Lower lobe of right lung (tissue), 2 donors: ENCODE measurements at regions not wholly inside any gene's neighbourhood (a gene's known extent, or its start where the extent isn't known, plus 50 kb on each side); places are given as distances from the start of the nearest gene placed in this dataset.

ENCODE experiments used
- ATAC-seq, 2 donors: fragments of 200-7000 bp; cut with Tn5 transposase; one replicate each; pipeline ENCODE4 v1.9.1; 2020 to 2022; ENCODE audit warnings: mild to moderate bottlenecking in 2 of 2, moderate library complexity in 2 of 2
- DNase-seq: peaks from one replicate; pipeline ENCODE4 v3.0.0-alpha.2; 2020
- H3K27ac ChIP-seq: fragments of 200-600 bp; one replicate; pipeline ENCODE4 v1.8.0; 2022
- H3K27me3 ChIP-seq: fragments of 200-600 bp; one replicate; pipeline ENCODE4 v1.8.0; 2022; ENCODE audit warnings: low read depth
- H3K36me3 ChIP-seq: fragments of 200-600 bp; one replicate; pipeline ENCODE4 v1.8.0; 2022; ENCODE audit warnings: mild to moderate bottlenecking
- H3K4me1 ChIP-seq: fragments of 200-600 bp; one replicate; pipeline ENCODE4 v1.8.0; 2022
- H3K4me3 ChIP-seq: fragments of 200-600 bp; one replicate; pipeline ENCODE4 v1.8.0; 2022; ENCODE audit warnings: mild to moderate bottlenecking
- H3K9me3 ChIP-seq: fragments of 200-600 bp; one replicate; pipeline ENCODE4 v1.8.0; 2022
- intact Hi-C: fragments of 100-400 bp; cut with DNase I; formaldehyde crosslinking; loops from one replicate; pipeline ENCODE4 v1.11.0; 2022
- TF ChIP-seq, protein P1 (sequence below): fragments of 200-600 bp; IDR thresholded peaks from one replicate; pipeline ENCODE4 v1.8.0; 2022; ENCODE audit warnings: antibody characterized with exemption, mild to moderate bottlenecking
- donor health status: DM: no; HTN: yes; CAD: no; lungs with severe emphysema.

DNA sequence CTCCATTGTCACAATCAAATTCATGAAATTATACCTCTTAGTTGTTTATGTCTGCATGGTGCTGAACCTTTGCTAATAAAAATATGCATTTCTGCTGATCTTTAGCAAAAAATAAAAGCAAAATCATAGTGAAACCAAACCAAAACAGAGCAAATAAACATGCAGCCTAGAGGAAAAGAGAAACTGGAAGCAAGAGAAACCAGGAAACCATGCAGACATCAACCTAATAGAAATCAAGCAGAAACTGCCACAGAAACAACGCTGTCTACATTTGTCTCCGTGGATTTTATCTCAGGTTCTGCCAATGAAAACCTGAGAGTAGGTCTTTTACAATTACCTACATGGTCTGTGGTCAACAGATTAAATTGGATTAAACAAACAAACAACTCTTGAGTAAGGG is 173.7 kb downstream of the SYT10 start:
- H3K9me3 ChIP-seq = no peaks in the 10 kb centered on the region
- H3K27me3 ChIP-seq = no peaks in the 10 kb centered on the region
- H3K36me3 ChIP-seq = no peaks in the 10 kb centered on the region
- TF ChIP-seq, protein P1, sequence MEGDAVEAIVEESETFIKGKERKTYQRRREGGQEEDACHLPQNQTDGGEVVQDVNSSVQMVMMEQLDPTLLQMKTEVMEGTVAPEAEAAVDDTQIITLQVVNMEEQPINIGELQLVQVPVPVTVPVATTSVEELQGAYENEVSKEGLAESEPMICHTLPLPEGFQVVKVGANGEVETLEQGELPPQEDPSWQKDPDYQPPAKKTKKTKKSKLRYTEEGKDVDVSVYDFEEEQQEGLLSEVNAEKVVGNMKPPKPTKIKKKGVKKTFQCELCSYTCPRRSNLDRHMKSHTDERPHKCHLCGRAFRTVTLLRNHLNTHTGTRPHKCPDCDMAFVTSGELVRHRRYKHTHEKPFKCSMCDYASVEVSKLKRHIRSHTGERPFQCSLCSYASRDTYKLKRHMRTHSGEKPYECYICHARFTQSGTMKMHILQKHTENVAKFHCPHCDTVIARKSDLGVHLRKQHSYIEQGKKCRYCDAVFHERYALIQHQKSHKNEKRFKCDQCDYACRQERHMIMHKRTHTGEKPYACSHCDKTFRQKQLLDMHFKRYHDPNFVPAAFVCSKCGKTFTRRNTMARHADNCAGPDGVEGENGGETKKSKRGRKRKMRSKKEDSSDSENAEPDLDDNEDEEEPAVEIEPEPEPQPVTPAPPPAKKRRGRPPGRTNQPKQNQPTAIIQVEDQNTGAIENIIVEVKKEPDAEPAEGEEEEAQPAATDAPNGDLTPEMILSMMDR = no peak
- intact Hi-C loops = no loop called here
- no peak overlapping the region for H3K27ac ChIP-seq
- H3K4me1 ChIP-seq = no peaks in the 10 kb centered on the region
- no peak overlapping the region for H3K4me3 ChIP-seq
- no peak for DNase-seq
- ATAC-seq = no peak

DNA sequence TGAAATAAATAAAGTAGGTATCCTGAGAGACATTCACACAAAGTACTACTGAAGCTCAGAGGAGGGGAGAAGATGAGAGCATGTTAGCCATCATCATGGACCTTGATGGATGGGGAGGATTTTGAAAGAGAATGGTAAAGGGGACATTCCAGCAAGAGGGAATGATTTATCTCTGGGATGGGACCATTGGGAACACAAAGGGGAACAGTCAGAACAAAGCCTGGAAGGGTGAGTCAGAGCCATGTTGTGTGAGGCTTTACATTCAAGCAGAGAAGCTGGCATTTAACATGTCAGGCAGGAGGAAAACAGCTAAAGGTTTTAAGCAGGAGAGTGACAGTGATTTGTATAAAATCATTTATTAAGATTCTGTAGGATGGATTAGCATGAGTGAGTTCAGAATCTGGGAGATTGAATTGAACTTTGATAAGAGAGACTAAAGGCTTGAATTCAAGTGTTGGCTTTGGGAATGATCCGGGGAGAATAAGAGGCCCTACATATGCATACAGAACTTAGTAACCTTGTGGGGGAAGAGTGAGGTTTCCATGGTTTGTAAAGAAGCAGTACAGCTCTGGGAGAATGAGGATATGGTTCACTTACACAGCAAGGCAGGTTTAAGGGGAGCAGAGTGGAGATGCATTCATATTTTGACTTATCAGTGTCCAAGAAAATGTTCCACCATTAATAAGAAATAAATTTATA is 174.4 kb downstream of the SYT10 start:
- no peak for DNase-seq
- ATAC-seq = no peak
- no peaks in the 10 kb centered on the region for H3K27me3 ChIP-seq
- H3K27ac ChIP-seq = no peak overlapping the region
- no peaks in the 10 kb centered on the region for H3K9me3 ChIP-seq
- no peaks in the 10 kb centered on the region for H3K4me1 ChIP-seq
- H3K4me3 ChIP-seq = no peak overlapping the region
- TF ChIP-seq, protein P1 = no peak
- H3K36me3 ChIP-seq = no peaks in the 10 kb centered on the region
- intact Hi-C loops = no loop called here

DNA sequence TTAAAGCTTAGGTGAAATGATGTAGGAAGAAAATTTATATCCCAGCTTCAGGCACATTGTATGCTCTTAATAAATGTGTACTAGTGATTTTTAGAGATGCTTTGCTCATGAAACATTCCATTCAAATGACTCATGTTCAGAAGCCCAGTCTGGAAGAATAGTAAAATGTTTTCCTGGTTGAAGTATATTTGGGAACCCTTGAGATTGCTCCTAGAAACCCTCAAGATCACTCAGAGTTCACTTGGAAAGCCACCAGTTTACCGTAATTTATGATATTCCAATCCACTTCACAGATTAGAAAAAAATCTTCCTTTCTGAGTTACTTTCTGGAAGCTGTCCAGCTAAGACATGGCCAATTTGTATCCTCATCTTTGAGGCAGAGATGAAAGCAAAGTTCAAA is 186.4 kb downstream of the SYT10 start:
- Histone ChIP-seq H3K4me3 (no peak overlapping the region), H3K36me3 (no peaks in the 10 kb centered on the region), H3K4me1 (no peaks in the 10 kb centered on the region), H3K27me3 (no peaks in the 10 kb centered on the region), H3K27ac (no peak overlapping the region), H3K9me3 (no peaks in the 10 kb centered on the region)
- TF ChIP-seq, protein P1 = no peak
- DNase-seq (no peak), ATAC-seq (peak; percentile 55 to 89)
- intact Hi-C loops = no loop called here

DNA sequence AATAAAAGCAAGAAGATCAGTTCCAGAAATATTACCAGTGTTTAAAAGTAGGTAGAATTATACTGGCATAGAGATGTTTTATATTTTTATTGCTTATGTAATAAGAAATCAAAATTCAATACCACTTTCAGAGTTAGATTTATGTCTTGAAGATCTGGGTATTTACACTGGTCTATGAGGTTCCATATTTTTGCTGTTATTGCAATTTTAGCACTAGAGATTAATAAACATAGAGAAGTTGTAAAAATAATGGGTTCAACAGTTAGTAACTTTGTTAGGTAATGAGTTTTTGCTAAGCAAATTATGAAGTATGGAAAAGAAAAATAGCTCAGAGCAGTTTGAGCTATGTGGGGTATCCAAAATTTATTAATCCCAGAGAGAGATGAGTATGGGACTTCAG is 188.1 kb downstream of the SYT10 start:
- Histone ChIP-seq H3K27ac (no peak overlapping the region), H3K9me3 (no peaks in the 10 kb centered on the region), H3K36me3 (no peaks in the 10 kb centered on the region), H3K4me1 (no peaks in the 10 kb centered on the region), H3K4me3 (no peak overlapping the region), H3K27me3 (no peaks in the 10 kb centered on the region)
- ATAC-seq (no peak), DNase-seq (no peak)
- intact Hi-C loops = no loop called here
- TF ChIP-seq, protein P1 = no peak

DNA sequence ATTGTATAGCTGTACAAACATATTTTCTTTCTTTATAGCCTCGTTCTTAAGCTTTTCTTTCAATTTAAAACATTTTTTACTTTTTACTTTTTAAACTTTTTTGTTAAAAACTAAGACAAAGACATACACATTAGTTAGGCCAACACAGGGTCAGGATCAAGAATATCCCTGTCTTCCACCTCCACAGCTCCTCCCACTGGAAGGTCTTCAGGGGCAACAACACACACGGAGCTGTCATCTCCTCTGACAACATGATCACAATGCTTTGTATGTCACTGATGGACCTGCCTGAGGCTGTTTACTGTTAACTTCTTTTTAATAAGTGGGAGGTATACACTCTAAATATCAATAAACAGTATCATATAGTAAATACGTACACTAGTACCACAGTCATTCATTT is 191.3 kb downstream of the SYT10 start:
- no peaks in the 10 kb centered on the region for H3K9me3 ChIP-seq
- no peaks in the 10 kb centered on the region for H3K4me1 ChIP-seq
- ATAC-seq = no peak
- DNase-seq = no peak
- no peaks in the 10 kb centered on the region for H3K36me3 ChIP-seq
- no peaks in the 10 kb centered on the region for H3K27me3 ChIP-seq
- H3K4me3 ChIP-seq = no peak overlapping the region
- intact Hi-C loops = no loop called here
- TF ChIP-seq, protein P1 = no peak
- no peak overlapping the region for H3K27ac ChIP-seq
